ENCODE measurements at regions not wholly inside any gene's neighbourhood (a gene's known extent, or its start where the extent isn't known, plus 50 kb on each side); places are given as distances from the start of the nearest gene placed in this dataset.

- DNase-seq = no peak
These were observed 418.2 kb downstream of the VRK1 start for GRCh38 chr14:97215263-97215969.

- no peak for DNase-seq
These were observed 420.1 kb downstream of the VRK1 start for GRCh38 chr14:97217111-97217885.

GRCh38 chr14:97218274-97218673 is 421.1 kb downstream of the VRK1 start:
- no peak for DNase-seq

- DNase-seq = no peak
These were observed 421.7 kb downstream of the VRK1 start for GRCh38 chr14:97218691-97219430.

GRCh38 chr14:97219431-97220017 is 422.3 kb downstream of the VRK1 start:
- no peak for DNase-seq

- no peak for DNase-seq
These were observed 424.5 kb downstream of the VRK1 start for GRCh38 chr14:97221572-97222285.

- DNase-seq = no peak
These were observed 426.8 kb downstream of the VRK1 start for GRCh38 chr14:97224016-97224415.

- DNase-seq = no peak
These were observed 432.9 kb downstream of the VRK1 start for GRCh38 chr14:97230051-97230450.

- no peak for DNase-seq
These were observed 436.3 kb downstream of the VRK1 start for GRCh38 chr14:97233319-97233985.

GRCh38 chr14:97246648-97247047 is 449.5 kb downstream of the VRK1 start:
- no peak for DNase-seq

- no peak for DNase-seq
These were observed 451.8 kb downstream of the VRK1 start for GRCh38 chr14:97248973-97249372.

GRCh38 chr14:97250931-97251330 is 453.7 kb downstream of the VRK1 start:
- no peak for DNase-seq

- no peak for DNase-seq
These were observed 454.4 kb downstream of the VRK1 start for GRCh38 chr14:97251491-97252155.

- no peak for DNase-seq
These were observed 456.6 kb downstream of the VRK1 start for GRCh38 chr14:97253756-97254155.

GRCh38 chr14:97262336-97262735 is 465.2 kb downstream of the VRK1 start:
- DNase-seq = no peak

GRCh38 chr14:97264516-97265230 is 467.5 kb downstream of the VRK1 start:
- DNase-seq = no peak

GRCh38 chr14:97266653-97267052 is 469.5 kb downstream of the VRK1 start:
- no peak for DNase-seq

GRCh38 chr14:97267509-97267908 is 470.3 kb downstream of the VRK1 start:
- DNase-seq = no peak

- no peak for DNase-seq
These were observed 470.9 kb downstream of the VRK1 start for GRCh38 chr14:97268097-97268496.

GRCh38 chr14:97270308-97270707 is 473.1 kb downstream of the VRK1 start:
- no peak for DNase-seq

GRCh38 chr14:97271451-97271960 is 474.3 kb downstream of the VRK1 start:
- DNase-seq = no peak
